HuH-7.5 (cell line): ENCODE measurements at regions not wholly inside any gene's neighbourhood (a gene's known extent, or its start where the extent isn't known, plus 50 kb on each side); places are given as distances from the start of the nearest gene placed in this dataset.

ENCODE experiments used
- DNase-seq: peaks from one replicate; pipeline ENCODE4 v3.0.0; 2011; ENCODE audit warnings: low spot score

DNA sequence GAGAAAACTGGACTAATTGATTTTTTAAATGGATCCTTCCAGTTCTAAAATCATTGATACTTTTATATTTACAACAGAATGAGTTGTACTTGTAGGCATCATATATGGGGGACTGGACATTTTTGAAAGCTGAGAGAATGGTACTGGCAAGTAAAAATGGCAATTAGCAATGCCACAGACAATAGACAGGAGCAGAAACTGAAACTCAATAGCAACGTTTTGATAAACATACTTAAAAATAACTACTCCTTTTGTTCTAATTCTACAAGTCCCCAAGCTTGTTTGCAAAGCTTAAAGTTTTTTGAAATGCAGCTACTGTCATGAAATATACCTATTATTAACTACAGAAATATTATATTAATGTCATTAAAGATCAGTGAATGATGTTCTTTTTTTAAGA lies 52.8 kb upstream of the FBXL7 start:
- DNase-seq: no peak

DNA sequence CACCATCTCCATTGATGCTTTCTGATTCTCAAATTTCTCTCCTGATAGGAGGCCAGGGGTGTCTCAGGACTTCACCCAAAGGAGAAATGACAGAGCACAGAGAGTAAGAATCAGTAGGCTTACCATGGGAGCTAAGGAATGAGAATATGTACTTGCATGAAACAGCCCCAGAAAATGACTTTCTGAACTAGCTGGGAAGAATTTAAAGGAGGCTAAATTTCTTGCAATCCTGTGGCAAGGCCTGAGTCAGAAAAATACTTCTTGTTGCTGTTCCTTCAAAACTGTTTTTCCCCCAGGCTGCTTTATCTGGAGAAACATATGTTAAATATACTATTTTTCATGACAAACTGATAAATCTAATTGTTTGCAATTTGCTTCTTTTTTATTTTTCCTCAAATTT lies 53.4 kb upstream of the FBXL7 start:
- DNase-seq: no peak

DNA sequence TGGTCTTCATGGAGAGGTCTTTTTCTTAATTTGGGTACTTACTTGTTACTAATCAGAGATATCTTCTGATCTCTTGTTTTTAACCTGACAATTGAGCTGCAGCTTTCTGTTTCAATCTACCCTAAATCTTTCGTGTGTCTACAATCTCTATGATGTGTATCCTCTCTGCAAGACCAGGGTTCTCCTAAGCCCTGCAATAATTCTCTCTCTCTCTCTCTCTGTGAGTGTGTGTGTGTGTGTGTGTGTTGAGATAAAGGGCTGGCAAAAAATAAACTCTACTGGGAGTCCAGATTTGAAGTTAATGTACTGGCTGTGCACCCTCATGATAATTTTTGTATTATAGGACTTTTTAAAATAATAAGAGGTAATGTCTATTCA lies 57.8 kb upstream of the FBXL7 start:
- DNase-seq: no peak

DNA sequence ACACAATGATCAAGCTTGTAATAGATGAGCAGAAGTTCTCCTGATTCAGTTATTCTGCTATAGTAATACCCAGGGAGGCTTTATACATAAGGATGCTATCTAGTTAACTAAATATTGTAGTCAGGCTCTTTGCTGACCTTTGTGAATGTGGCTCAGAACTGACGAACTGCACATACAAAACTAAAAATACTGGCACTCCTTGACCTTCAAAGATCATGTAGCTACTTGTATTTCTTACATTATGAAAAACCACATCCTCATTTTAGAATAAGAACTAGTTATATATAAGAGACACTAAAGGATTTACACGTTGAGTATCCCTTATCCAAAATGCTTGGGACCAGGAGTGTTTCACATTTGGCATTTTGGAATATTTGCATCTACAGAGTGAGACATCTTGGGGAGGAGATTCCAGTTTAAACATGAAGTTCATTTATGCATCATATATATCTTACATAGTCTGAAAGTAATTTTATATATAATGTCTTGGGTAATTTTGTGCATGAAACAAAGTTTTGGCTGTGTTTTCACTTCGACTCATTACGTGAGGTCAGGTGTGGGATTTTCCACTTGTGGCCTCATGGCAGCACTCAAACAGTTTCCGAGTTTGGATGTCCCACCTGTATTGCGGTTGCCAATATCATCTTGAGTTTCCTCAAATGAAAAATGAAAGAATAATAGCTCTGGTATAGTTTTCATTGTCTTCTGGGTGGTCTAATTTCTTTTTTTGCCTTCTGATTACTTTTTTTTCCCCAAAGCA lies 58.4 kb upstream of the FBXL7 start:
- no peak for DNase-seq

DNA sequence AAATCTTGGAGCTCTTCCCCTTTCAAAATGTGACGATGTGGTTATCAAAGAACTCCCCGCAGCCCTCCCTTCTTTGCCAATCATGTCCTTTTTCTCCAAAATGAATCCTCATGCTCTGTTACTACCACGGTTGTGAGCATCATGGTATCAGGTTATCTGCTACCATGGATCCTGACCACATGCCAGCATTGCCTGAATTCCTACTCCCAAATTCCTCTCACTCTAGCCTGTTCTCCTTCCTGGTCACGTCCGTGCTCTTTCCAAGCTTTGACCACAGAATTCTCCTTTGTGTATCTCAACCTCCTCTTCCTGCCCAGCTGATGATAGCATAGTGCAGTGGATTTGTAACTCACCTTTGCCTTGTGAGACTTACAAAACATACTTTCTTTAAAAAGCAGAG lies 59.5 kb upstream of the FBXL7 start:
- no peak for DNase-seq

DNA sequence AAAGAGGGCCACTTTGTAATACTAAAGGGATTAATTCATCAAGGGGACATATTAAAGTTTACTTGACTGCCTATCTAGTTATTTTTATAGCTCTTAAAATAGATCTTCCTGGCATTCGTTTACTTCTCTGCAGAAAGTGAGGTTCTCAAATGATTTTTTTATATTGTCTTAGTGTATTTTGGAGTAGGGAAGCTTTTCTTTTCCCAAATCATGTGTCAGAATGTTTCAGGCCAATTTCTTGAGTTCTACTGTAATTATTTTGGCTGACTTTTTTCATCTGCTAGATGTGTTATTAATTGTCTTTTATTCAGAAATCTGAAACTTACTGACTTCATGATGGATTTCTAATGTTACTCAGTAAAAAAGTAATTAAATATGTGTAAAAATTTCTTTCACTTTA lies 60.2 kb upstream of the FBXL7 start:
- DNase-seq: no peak

DNA sequence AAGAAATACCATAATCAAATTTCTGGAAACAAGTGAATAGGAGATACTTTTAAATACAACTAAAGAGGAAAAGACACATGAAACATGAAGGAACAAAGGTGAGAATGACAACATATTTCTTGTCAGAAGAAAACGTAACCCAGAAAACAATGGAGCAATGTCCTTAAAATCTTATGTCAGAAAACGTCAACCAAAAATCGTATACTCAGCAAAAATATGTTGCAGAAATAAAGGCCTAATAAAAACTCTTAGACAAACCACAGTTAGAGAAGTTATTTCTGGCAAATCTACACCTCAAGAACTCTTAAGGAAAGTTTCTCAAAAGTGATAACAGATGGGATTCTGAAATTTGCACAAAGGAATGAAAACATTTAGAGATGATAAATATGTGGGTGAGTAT lies 66.3 kb upstream of the FBXL7 start:
- DNase-seq: no peak

DNA sequence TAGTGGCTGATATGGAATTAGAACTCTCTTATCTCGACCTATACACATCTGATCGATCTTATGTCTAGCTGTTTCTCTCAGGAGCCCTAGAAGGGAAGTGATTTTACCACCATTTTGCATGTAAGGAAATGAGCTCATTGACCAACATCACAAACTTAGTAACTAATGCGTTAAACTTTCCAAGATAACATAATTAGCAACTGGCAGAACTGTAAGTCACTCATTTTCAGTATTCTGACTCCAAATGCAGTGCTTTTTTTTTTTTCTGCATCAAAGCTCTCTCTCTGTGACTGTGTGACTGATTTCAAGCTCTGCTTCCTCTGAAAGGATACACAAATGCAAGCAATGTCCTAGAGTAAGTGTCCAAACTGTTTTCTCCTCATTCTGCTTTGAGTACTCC lies 68.1 kb upstream of the FBXL7 start:
- DNase-seq: no peak

DNA sequence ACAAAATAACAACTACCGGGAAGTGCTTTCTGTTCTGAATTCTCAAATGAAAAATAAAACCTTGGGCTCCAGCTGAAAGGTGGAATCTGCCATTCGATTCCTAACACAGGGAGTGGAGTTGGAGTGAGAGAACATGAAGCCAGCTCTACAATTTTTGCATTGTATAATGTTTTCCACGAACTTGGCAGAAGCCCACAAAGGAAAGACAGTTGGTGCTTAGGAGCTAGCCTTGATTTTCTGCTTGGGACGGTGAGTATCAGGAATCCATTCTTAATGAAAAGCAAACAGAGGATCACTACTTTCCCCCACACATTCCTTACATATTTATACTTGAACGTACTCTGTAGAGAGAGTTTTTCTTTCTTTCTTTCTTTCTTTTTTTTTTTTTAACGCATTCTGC lies 74.2 kb upstream of the FBXL7 start:
- DNase-seq: no peak

DNA sequence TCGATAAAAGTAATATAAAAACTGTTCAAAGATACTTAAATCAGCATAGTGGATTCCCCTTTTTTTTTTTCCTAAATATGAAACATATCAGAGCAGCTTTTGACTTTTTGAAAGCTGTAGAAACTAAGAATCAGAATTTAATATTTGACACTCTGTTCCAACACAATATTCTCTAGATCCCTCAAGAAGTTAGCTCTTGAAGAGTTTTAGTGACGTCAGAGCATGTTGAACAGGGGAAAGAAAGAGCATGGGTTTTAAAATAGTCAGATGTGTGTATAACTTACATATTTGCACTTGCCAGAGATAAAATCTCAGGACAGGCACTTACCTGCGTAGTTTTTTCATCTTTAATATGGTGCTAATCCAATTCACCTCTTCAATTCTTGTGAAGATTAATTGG lies 75.2 kb upstream of the FBXL7 start:
- DNase-seq: no peak

DNA sequence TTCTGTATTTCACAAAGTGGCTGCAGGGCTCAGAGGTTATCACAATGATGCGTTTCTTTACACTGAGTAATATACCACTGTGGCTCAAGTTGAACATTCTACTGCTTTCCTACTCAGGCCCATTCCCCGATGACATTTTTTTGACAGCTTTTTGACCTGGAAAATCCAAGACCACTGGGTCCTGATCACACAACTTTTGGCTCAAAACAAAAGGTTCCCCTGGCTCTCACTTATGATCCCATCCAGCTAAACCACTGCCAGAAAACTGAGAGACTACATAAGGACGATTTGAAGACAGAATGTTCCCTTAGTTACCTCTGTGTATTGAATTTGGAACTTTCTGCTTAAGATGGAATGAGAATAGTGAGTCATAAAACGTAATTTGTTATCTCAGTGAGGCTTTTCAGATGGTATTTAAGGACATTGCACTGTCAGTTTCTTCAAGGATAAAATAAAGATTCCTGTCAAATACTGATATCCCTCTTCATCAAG lies 78.0 kb upstream of the FBXL7 start:
- no peak for DNase-seq

DNA sequence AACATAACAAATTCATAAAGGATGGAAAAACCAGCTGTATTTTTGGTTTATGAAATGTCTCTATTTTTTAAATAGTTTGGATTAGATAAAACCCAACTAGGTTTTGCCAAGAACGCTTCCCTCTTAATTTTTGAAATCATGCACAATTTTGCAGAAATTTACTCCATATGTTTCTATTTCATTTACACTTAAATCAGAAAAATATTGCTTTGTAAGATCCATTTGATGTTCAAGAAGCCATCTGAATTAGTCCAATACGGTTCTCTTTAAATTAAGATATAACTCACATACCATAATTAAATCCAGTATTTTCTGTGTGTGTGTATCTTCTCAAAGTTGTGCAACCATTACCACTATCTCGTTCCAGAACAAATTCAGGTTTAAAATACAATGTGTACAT lies 78.6 kb upstream of the FBXL7 start:
- DNase-seq: no peak

DNA sequence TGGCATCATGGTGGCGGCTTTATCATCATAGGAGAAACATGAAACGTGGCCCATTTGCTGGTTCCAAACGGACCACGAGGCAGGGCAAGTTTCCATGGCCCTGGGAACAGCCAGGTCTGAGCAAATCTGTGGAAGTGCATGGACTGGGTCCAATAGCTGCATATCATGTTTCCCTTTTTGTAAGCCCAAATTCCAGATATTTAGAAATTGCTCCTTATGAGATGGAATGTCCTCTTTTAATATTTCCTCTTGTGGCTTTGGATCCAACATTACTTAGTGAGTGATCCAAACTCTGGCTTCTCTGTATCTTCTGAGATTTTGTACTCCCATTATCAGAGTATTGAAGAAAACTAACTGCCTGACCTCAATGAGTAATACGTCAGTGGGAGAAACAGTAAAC lies 79.8 kb upstream of the FBXL7 start:
- no peak for DNase-seq

DNA sequence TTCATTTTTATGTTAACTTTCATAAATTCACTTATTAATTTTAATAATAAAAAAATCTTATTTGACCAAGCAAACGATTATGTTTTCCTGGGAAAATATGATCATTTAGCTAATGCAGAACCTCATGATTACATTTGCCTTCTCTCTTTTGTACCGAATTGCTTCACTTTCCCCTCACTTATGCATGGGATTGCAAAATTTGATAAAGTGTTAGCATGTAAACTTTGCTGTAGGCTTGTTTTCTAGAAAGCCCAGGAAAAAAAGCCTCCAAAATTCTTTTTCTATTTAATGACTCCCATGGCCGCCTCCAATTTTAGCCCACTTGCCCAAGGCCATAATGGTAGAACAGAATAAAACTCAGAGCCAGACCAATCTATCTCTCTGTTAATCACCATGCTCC lies 82.8 kb upstream of the FBXL7 start:
- DNase-seq: no peak

DNA sequence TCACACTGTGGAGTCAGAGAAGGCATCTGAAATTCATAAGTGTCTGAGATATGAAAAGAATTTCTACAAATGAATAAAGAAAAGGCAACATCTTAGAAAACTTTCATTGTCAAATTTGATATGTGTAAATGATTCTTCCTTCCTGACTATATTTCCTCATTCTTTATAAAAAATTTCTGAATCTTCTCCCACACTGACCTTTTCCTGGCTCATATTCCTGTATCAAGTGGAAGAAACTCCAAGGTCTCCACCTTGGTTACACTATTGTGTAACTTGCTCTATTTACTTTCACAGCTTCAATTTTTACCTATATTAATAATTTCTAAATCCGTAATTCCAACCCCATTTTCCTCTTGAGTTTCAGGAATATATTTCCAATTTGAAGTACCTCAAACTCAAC lies 93.5 kb upstream of the FBXL7 start:
- no peak for DNase-seq

DNA sequence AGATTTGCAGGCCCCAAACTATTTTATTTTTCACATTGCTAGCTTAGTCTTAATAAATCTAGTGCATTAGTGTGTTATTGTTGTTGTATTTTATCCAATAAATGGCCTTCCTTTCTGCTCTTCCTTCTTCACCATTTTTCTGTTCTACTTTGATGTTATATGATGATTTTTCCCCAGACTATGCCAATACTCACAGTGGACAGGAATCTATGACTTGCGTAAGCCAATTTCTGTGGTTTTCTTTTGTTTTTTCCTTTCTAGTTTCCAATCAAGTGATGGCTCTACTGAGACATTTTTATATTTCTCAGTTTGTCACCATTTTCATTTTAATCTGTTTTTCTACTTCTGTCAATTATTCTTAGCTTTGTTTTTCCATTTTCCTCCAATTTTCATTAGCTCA lies 106.8 kb upstream of the FBXL7 start:
- DNase-seq: no peak

DNA sequence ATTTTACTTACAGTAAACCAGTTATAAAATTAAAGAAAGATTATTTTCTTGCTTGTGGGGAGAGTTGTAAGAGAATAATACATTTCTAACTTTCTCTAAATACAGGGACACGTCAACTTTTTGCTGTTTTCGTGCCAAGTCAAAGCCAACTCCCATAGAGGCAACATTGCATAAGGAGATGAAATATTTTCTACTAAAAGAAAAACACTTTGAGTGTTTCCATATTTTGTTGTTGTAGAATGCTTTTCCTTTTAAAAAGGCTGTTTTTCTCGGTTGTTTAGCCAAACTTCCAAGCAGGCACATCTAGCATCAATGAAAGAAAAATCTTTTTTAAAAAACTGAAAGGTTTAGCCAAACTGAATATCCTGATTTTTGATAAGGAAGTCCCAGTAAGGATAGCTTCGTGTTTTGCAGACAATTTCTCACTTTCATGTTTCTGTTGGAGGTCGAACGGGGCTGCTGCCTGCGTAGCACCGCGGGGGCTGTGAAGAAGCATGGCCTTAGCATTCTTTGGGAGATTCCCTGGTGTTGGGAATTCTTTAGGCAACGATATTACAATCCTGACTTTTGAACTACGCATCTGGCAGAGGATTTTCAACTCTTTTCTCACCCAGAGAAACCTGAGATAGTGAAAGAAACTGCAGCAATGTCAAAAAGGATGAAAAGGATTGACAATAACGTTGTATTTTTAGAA lies 108.1 kb upstream of the FBXL7 start:
- DNase-seq: no peak

DNA sequence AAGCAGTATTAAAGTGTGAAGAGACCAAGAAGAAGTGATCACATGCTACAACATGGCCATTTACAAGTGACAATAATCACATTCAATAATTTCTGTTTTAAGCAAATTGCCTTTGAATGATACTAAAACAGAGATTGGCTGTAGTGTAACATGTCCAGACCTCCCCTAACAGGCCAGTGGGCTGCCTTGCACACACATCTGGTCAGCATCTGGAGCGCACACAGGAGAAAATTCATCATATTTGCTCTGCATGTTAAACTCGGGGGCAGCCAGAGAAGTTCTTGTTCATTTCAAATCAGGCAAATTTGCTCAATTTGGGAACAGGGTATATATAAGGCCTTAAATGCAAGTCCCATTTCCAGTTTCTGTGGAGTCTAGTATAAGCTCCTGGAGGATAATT lies 111.1 kb upstream of the FBXL7 start:
- DNase-seq: no peak

DNA sequence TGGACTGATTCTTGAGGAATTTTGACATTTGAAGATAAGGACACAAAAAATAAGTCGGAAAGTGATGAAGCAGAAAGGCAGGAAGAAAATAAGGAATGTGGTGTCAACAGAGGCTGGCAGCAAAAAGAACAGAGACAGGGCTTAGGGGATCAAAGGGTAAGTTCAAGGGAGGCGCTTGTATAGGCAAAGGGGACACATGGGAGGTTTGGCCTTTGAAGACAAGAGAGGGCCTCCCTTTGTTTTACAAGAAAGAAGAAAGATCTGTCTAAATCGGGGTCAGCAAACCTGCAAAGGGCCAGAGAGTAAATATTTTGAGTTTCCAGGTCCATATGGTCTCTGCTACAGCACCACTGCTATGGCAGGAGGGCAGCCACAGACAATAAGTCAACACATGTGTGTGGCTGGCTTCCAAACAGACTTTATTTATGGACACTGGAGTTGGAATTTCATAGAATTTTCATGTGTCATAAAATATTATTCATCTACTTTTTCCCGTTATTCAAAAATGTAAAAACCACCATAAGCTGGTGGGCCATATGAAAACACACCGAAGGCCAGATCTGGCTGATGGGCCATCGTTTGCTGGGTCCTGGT lies 112.0 kb upstream of the FBXL7 start:
- DNase-seq: no peak

DNA sequence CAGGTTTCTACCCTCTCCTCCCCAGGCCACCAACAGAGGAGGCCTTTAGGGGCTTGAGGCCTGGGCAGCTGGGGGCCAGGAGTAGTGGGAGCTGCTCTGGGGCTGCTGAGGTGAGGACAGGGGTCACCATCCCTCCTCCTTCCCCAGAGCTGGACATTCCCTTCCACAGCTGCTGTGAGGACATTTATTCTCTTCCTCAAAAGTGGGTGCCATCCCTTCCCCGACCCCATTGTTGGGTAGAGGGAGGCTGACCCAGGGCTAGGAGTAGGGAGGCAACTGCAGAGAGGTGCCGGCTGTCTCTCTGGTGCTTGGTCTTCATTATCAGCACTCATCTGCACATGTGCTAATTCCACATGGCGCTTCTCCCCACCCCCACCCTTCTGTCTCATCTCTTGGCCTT lies 113.9 kb upstream of the FBXL7 start:
- DNase-seq: no peak

DNA sequence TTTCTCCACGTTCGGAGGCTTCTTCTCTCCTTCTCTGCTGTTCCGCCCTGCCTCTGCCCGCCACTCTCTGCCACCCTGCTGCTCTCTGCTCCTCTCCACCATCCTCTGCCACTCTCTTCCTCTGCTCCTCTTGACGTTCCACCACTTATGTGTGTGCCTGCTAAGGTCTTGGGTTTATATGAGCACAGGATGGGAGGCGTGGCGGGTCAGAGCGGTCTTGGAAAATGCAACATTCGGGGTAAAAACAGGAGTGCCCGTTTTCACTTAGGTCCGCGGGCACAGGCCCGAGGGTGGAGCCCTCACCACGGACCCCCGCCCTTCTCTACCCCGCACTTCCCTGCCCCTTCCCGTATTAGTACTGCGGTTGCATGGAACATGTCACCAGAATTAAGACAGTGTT lies 114.4 kb upstream of the FBXL7 start:
- no peak for DNase-seq

DNA sequence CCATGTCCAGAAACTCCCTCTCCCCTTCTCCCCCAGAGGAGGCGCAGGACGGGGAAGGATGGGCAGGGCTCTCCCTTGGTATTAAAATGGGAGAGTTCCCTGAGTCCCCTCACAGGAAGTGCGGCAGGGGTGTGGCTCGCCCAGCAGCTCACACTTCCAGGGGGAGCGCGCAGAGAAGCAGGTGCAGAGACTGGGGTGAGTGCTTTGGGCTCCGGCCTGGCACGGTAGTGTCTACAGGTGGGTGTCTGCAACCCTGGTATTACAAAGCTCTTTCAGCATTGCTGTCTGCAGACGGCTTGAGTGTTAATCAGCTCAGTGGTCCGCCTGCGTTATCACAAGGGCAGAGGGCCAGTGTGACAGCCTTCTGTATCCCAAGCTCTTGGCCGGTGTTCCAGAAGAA lies 114.9 kb upstream of the FBXL7 start:
- no peak for DNase-seq

DNA sequence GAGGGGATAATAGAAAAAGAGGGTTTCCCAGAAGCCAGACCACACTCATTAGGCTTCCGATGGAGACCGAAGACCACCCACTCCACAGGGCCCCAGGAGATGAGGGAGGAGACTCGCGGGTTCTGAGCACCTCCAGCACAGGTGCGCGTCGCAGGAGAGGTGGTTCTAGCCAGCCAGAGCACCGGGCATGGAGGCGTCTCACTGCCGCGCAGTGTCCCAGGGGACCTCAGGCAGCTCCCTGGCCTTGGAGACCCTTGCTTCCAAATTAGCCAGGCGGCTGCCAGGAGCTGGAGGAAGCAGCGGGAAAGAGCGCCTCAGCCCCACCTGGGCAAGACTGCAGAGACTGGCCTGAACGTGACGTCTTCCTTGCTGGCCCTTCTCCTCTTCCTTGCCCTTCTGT lies 115.4 kb upstream of the FBXL7 start:
- no peak for DNase-seq

DNA sequence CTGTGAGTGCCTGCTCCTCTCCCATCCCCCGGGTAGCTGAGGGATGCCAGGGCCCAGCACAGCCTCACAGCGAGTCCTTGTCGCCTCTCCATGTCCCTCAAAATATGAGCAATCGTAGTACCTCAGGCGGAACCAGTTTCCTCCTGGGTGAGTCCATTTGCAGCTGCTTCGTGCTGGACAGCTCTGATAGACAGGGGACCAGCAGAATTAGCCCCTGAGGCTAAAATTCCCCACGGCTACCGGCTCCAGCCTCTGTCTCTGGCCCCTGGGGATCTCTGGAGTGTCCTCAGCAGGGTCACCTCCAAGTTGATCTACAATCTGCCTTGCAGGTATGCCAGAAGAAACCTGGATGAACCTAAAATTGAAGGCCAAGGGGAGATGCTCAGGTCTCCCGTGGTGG lies 115.8 kb upstream of the FBXL7 start:
- no peak for DNase-seq
